GM21390 (cell line): ENCODE measurements at regions not wholly inside any gene's neighbourhood (a gene's known extent, or its start where the extent isn't known, plus 50 kb on each side); places are given as distances from the start of the nearest gene placed in this dataset.
"Not testable (repeated sequence)": the region's sequence is repeated elsewhere in the genome, so short reads cannot be mapped to it uniquely, and the experiment has no call there.

Source experiments
- ATAC-seq: cut with Tn5 transposase; IDR thresholded peaks from one replicate; pipeline ENCODE4 v1.9.1; 2021; ENCODE audit not compliant: unreplicated experiment

GRCh38 chr3:87435926-87436620 is 159.7 kb upstream of the POU1F1 start:
- no peak for ATAC-seq

- not testable (repeated sequence) for ATAC-seq
Observed at GRCh38 chr3:87433445-87433844, 157.1 kb upstream of the POU1F1 start.

GRCh38 chr3:87426918-87427317 is 150.5 kb upstream of the POU1F1 start:
- no peak for ATAC-seq

GRCh38 chr3:87425056-87425455 is 148.7 kb upstream of the POU1F1 start:
- no peak for ATAC-seq

GRCh38 chr3:87423336-87423735 is 147.0 kb upstream of the POU1F1 start:
- ATAC-seq, result no peak

- no peak for ATAC-seq
Observed at GRCh38 chr3:87422333-87422732, 145.9 kb upstream of the POU1F1 start.

GRCh38 chr3:87420171-87420570 is 143.8 kb upstream of the POU1F1 start:
- no peak for ATAC-seq

GRCh38 chr3:87414271-87414670 is 137.9 kb upstream of the POU1F1 start:
- no peak for ATAC-seq

- ATAC-seq, result no peak
Observed at GRCh38 chr3:87413814-87414213, 137.4 kb upstream of the POU1F1 start.

- no peak for ATAC-seq
Observed at GRCh38 chr3:87410110-87410509, 133.7 kb upstream of the POU1F1 start.

- ATAC-seq, result no peak
Observed at GRCh38 chr3:87398168-87398801, 121.9 kb upstream of the POU1F1 start.

GRCh38 chr3:87397211-87397610 is 120.8 kb upstream of the POU1F1 start:
- ATAC-seq, result no peak

- ATAC-seq, result no peak
Observed at GRCh38 chr3:87390821-87391220, 114.4 kb upstream of the POU1F1 start.

GRCh38 chr3:87390353-87390752 is 114.0 kb upstream of the POU1F1 start:
- ATAC-seq, result no peak

- ATAC-seq, result no peak
Observed at GRCh38 chr3:87375231-87375682, 98.9 kb upstream of the POU1F1 start.

- ATAC-seq, result no peak
Observed at GRCh38 chr3:87370007-87370406, 93.6 kb upstream of the POU1F1 start.

GRCh38 chr3:87367736-87368135 is 91.4 kb upstream of the POU1F1 start:
- no peak for ATAC-seq

GRCh38 chr3:87363721-87364120 is 87.3 kb upstream of the POU1F1 start:
- no peak for ATAC-seq

- no peak for ATAC-seq
Observed at GRCh38 chr3:87361956-87362355, 85.6 kb upstream of the POU1F1 start.

- no peak for ATAC-seq
Observed at GRCh38 chr3:87361271-87361670, 84.9 kb upstream of the POU1F1 start.

- no peak for ATAC-seq
Observed at GRCh38 chr3:87359826-87360225, 83.4 kb upstream of the POU1F1 start.

GRCh38 chr3:87359025-87359424 is 82.6 kb upstream of the POU1F1 start:
- no peak for ATAC-seq

GRCh38 chr3:87358066-87358465 is 81.7 kb upstream of the POU1F1 start:
- no peak for ATAC-seq
